GM12875 (cell line): ENCODE measurements at regions not wholly inside any gene's neighbourhood (a gene's known extent, or its start where the extent isn't known, plus 50 kb on each side); places are given as distances from the start of the nearest gene placed in this dataset.

ENCODE experiments used
- H3K4me3 ChIP-seq: one replicate; pipeline ENCODE4 v1.5.1; 2011; ENCODE audit warnings: low read depth, low read length, control low read depth
- CTCF ChIP-seq: IDR thresholded peaks from 2 replicates; pipeline ENCODE4 v1.5.1; 2011; ENCODE audit warnings: low read depth, mild to moderate bottlenecking, control low read depth, inconsistent platforms, low read length, moderate library complexity, borderline replicate concordance; ENCODE audit not compliant: insufficient read depth

GRCh38 chr7:136205956-136206355 is 228.8 kb upstream of the MTPN start:
- no peak overlapping the region for H3K4me3 ChIP-seq
- TF ChIP-seq CTCF = no peak

GRCh38 chr7:136198168-136198567 is 221.0 kb upstream of the MTPN start:
- TF ChIP-seq CTCF = no peak
- no peak overlapping the region for H3K4me3 ChIP-seq

- no peak overlapping the region for H3K4me3 ChIP-seq
- no peak for TF ChIP-seq CTCF
These were observed 217.7 kb upstream of the MTPN start for GRCh38 chr7:136194878-136195277.

GRCh38 chr7:136193940-136194339 is 216.8 kb upstream of the MTPN start:
- TF ChIP-seq CTCF = no peak

GRCh38 chr7:136189506-136189998 is 212.4 kb upstream of the MTPN start:
- no peak for TF ChIP-seq CTCF
- no peak overlapping the region for H3K4me3 ChIP-seq

More at GRCh38 chr7:136193940-136194339, 216.8 kb upstream of the MTPN start:
- H3K4me3 ChIP-seq = no peak overlapping the region

GRCh38 chr7:136186281-136186680 is 209.1 kb upstream of the MTPN start:
- no peak for TF ChIP-seq CTCF
- no peak overlapping the region for H3K4me3 ChIP-seq

GRCh38 chr7:136184719-136185118 is 207.6 kb upstream of the MTPN start:
- no peak for TF ChIP-seq CTCF
- H3K4me3 ChIP-seq = no peak overlapping the region
